GM08714 (cell line): ENCODE measurements at regions not wholly inside any gene's neighbourhood (a gene's known extent, or its start where the extent isn't known, plus 50 kb on each side); places are given as distances from the start of the nearest gene placed in this dataset.
"Not testable (repeated sequence)": the region's sequence is repeated elsewhere in the genome, so short reads cannot be mapped to it uniquely, and the experiment has no call there.

Experiments
- H3K4me3 ChIP-seq: fragments of 200-500 bp; sonication (Bioruptor generic); 2 replicates; pipeline ENCODE4 v1.5.1; 2014; ENCODE audit warnings: mild to moderate bottlenecking, low read length, inconsistent platforms
- ZNF274 ChIP-seq: IDR thresholded peaks from 2 replicates; pipeline ENCODE4 v1.6.1; 2012; ENCODE audit warnings: mild to moderate bottlenecking, low read depth, low read length

DNA sequence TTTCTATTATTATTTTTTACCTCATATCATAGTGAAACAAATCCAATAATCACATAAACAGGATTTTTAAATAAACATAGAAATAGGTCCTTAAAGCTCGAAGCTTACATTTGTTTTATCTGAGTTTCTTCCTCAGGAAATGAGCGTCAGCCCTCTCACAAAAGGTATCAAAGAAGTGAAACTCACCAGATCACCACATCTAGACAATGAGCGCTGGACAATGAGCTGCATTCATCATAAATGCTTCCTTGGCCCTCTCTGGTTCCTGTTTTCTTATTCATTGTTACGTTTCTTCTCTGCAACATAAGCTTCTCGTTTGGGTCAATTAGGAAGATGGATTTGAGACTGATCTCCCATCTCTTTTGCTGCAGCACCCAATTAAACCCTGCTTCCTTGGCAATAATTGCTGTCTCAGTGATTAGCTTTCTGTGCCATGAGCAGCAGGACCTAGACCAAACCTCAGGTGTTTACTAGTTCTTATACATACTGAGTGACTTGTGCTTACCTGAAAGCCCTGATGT, 649.9 kb upstream of the LUZP2 start:
- H3K4me3 ChIP-seq, result no peak overlapping the region
- no peak for TF ChIP-seq ZNF274

DNA sequence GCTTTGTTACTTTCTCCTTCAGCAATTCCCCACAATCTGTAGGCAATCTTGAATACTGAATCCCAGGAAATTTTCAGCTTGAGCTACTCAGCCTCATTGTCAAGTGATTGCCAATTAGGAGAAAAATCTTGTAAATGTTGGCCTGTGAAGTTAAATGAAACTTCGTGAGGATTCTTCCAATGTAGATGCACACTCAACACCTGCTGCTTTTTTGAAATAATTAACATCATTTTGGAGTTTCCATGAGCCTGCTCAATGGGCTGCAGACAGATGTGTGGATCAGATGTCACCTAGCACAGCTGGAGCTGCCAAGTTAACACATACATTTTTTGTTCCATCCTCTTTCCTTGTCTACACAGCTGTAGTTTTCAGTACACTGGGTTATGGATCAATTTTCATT, 645.6 kb upstream of the LUZP2 start:
- no peak overlapping the region for H3K4me3 ChIP-seq
- TF ChIP-seq ZNF274, result no peak

DNA sequence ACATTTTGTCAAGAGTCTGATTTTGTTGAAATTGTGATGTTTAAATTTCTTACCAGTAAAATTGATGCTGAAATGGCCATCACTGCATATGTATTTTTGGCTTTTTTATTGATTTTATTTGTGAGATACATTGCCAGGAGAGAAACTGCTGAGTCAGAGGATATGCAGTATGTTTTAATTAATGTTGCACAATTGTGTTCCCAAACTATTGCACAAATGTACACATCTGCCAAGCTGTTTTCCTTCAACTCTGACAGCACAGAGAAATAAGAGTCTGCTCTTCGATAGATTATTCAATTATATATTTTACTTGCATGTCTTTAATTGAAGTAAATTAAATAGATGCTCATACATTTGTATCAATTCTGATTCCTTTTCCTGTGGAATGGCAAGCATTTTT, 640.2 kb upstream of the LUZP2 start:
- no peak for TF ChIP-seq ZNF274
- H3K4me3 ChIP-seq, result no peak overlapping the region

DNA sequence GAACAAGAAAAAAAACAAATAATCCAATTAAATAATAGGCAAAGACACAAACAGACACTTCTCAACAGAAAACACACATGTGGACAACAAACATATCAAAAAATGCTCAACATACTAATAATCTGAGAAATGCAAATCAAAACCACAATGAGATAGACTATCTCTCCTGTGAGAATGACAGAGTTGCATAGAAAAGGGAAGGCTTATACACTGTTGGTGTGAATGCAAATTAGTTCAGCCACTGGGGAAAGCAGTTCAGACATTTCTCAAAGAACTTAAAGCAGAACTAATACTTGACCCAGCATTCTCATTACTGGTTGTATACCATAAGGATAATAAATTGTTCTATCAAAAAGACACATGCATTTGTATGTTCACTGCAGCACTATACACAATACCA, 637.8 kb upstream of the LUZP2 start:
- no peak overlapping the region for H3K4me3 ChIP-seq
- TF ChIP-seq ZNF274, result no peak

DNA sequence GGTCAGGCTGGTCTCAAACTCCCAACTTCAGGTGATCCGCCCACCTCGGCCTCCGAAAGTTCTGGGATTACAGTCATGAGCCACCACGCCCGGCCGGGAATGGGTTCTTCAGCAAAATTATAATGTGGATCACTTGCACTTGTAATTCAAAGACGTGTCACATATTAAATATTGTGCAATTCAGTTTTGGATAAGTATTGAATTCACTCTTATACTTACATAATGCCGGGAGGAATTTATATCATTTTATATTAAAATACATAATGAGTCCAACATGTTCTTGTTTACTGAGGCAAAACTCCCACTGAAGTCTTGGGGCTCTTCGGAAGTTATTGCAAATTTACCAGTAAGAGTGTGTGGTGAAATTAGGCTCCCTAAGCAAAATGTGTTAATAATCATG, 635.2 kb upstream of the LUZP2 start:
- no peak for TF ChIP-seq ZNF274
- no peak overlapping the region for H3K4me3 ChIP-seq

DNA sequence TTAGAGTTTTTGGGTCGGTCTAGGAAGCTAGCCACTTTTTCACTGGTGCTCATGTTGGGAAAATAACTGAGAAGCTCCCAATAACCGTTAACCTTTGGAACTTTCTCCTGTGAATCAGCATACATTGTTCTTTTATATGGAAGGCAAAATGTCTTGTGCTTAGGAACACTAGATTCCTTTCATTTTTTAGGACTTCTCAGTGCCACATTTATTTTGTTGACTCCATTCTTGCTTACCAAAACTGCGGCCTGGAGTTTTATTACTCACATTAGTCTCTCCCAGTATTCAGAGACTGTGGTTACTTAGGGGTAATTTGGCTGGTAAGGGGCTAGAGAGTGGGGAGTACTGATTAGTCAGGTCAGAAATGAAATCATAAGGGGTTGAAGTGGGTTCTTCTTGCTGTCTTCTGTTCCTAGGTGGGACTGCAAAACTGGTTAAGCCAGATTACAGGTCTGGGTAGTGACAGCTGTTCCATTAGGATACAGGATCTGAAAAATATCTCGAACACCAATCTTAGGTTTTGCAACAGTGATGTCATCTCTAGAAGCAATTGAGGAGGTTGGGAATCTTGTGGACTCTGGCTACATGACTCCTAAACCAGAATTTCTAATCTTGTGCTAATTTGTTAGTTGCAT, 631.4 kb upstream of the LUZP2 start:
- H3K4me3 ChIP-seq, result no peak overlapping the region

DNA sequence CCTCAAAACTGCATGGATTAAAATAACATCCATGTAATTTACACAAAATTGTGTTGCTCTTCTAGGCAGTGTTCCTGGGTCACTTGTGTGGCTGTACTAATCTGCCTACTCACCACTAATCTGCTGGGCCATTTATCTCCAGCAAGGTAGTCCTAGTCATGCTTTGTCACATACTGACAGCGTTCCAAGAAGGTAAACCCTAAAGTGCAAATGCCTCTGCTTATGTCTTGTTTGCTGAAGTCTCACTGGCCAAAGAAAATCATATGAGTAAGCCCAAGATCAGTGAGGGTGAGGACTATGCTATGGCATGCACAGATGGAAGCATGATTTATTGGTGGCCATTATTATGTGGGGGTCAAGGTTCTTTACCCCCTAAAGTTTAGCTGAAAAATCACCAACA, 630.2 kb upstream of the LUZP2 start:
- TF ChIP-seq ZNF274, result no peak
- H3K4me3 ChIP-seq, result no peak overlapping the region

More for the DNA sequence above, 631.4 kb upstream of the LUZP2 start:
- no peak for TF ChIP-seq ZNF274

DNA sequence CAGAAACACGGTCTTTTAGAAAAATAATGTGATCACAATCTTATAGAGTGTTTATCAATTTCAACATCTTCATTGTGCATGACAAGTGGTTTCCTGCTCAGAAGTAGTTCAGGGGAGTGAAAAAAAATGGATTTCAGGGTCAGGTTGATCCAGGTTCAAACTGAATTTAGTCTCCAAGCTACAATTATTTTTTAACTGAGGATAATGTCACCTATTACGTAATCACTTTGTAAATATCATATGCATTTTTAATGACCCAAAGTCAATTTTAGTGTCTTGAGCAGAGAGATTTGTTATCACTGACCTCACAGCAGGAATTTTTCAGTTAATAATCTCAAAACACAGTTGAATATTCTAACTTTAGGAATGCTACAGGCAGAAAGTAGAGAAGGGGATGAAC, 627.2 kb upstream of the LUZP2 start:
- no peak for TF ChIP-seq ZNF274
- no peak overlapping the region for H3K4me3 ChIP-seq

DNA sequence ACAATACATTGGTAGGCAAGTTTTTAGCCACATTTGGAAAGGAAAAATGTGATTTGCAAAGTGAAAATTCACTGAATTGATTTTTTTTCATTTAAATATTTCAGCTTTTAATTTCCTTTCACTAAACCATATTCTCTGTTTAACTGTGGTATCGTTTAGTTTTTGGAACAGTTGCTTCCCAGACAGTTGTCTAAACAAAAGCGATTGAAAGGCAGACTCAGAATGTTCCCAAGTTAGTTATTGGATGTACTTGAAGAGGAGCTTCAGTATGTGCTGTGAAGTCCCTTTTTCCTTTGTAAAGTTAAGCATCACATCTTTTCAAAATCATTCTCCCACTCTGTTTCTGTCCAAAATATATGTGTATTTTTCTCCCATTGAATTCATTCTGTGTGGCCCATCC, 623.4 kb upstream of the LUZP2 start:
- no peak for TF ChIP-seq ZNF274
- no peak overlapping the region for H3K4me3 ChIP-seq

DNA sequence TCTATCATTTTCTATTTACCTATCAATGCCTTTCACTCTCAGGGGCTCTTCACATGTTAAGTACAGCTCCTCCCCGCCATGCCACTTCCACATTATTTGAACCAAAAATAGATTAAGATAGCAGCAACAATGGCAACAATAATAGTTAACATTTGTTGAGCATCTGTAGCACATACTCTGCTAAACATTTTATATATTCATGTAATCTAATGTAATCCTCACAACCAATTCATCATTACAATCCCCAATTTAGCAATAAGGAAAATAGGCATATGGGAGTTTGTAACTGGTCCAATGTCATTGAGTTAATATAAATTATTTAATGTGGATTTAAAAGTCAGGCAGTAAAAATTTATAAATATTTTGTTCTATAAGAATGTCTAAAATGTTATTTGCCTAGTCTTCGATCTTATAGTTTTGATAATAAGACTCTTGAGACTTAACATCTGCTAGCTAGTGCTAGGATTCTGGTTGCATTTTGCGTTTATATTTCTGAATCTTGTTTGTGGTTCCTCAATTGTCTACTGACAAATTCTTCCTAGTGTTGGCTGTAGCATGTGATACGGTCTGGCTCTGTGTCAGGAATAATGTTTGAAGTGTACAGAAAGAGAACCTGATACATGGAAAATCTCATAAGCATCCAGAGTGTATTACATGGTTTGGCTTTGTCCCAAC, 621.5 kb upstream of the LUZP2 start:
- TF ChIP-seq ZNF274, result no peak
- no peak overlapping the region for H3K4me3 ChIP-seq

DNA sequence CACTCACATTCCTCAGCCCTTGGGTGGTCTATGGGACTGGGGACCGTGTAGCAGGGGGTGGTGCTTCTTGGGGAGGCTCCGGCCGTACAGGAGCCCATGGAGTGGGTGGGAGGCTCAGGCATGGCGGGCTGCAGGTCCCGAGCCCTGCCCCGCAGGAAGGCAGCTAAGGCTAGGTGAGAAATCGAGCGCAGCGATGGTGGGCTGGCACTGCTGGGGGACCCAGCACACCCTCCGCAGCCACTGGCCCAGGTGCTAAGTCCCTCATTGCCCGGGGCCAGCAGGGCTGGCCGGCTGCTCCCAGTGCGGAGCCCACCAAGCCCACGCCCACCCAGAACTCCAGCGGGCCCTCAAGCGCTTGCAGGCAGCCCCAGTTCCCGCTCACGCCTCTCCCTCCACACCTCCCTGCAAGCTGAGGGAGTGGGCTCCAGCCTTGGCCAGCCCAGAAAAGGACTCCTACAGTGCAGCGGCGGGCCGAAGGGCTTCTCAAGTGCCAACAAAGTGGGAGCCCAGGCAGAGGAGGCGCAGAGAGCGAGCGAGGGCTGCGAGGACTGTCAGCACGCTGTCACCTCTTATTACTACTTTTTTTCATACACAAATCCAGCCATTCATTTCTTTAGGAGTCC, 613.3 kb upstream of the LUZP2 start:
- not testable (repeated sequence) for H3K4me3 ChIP-seq

DNA sequence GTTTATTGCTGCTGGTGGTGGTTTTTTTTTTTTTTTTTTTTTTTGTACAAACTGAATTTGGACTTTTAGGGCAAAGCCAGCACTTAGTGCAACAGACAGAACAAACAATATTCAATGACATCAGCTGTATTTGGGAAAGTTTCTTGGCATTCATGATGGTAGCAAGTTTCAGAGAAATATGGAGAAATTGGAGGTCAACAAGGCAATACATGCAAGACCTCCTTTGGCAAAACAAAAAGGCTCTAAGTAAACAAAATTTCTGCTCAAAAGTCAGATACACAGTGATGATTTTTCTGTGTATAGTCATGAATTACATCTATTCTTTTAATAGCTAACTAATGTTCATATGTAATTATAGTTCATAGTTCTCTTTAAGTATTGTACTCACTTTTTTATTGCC, 612.5 kb upstream of the LUZP2 start:
- no peak for TF ChIP-seq ZNF274

DNA sequence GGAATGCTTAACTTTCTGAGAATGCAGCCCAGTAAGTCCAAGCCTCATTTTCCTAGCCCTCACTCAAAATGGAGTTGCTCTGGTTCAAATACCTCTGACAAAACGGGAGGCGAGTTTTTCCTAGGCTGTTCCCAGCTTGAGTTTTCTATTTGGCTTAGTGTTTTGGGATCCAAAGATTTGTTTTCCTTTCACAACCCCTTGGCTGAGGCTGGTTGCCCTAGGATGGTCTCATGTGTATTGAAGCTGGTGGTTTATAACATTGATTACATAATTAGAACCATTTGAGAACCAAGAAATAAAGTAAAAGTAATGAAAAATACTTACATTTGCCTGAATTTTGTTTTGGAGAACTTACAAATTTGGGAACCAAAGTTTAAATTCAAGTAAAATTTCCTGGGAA, 611.1 kb upstream of the LUZP2 start:
- no peak for TF ChIP-seq ZNF274
- no peak overlapping the region for H3K4me3 ChIP-seq

More for the DNA sequence above, 612.5 kb upstream of the LUZP2 start:
- H3K4me3 ChIP-seq, result no peak overlapping the region

DNA sequence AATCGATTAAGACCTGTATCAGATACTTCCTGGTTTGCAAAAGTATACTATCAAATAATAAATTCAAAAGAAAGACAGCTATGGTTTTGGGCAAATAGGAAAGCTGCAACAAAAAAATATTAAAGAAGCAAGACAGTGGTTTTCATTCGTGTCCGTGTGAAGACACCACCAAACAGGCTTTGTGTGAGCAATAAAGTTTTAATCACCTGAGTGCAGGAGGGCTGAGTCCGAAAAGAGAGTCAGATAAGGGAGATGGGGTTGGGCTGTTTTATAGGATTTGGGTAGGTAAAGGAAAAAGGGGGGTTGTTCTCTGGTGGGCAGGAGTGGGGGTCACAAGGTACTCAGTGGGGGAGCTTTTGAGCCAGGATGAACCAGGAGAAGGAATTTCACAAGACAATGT, 609.7 kb upstream of the LUZP2 start:
- not testable (repeated sequence) for H3K4me3 ChIP-seq

DNA sequence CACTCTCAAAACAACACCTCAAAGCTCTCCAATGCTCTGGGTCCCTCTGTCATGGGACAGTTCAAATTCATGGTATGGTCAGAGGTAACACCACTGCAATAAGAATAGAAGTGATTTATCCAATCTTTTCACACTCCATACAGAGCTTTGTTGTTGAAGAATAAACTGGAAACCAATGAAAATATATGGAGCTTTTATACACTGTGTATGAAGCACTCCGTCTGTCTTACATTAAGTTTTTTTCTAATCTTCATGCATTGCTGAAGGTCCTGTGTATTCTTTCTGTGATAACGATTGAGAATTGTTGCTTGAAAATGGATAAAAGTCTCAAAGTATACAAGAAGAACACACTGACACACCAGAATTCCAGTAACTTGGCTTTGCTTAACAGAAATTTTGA, 603.7 kb upstream of the LUZP2 start:
- no peak for TF ChIP-seq ZNF274
- H3K4me3 ChIP-seq, result no peak overlapping the region
